Liver (tissue), 8 donors: ENCODE measurements at regions not wholly inside any gene's neighbourhood (a gene's known extent, or its start where the extent isn't known, plus 50 kb on each side); places are given as distances from the start of the nearest gene placed in this dataset.

Experiments used
- DNase-seq: peaks from one replicate; pipeline ENCODE4 v3.0.0-alpha.2; 2017; ENCODE audit warnings: low spot score
- H3K27ac ChIP-seq, 2 donors: one replicate each; pipeline ENCODE4 v1.7.0; 2013; ENCODE audit warnings: inconsistent platforms in 2 of 2, low read length in 2 of 2, control low read depth in 1 of 2, low read depth in 1 of 2, mild to moderate bottlenecking in 1 of 2
- H3K27me3 ChIP-seq, 4 donors: one replicate each; pipeline versions ENCODE4 v1.6.1 to v1.7.0; 2013; ENCODE audit warnings: low read length in 3 of 4, inconsistent platforms in 1 of 4, mild to moderate bottlenecking in 1 of 4, moderate library complexity in 1 of 4; ENCODE audit not compliant: control insufficient read depth in 4 of 4, insufficient read depth in 4 of 4
- H3K36me3 ChIP-seq, 4 donors: one replicate each; pipeline versions ENCODE4 v1.6.1 to v1.7.0; 2013; ENCODE audit warnings: low read length in 3 of 4, mild to moderate bottlenecking in 3 of 4, low read depth in 1 of 4, moderate library complexity in 1 of 4; ENCODE audit not compliant: control insufficient read depth in 4 of 4, insufficient read depth in 3 of 4
- H3K4me1 ChIP-seq, 4 donors: one replicate each; pipeline versions ENCODE4 v1.6.1 to v1.7.0; 2013; ENCODE audit warnings: low read length in 3 of 4, mild to moderate bottlenecking in 3 of 4, moderate library complexity in 1 of 4; ENCODE audit not compliant: control insufficient read depth in 4 of 4, insufficient read depth in 4 of 4
- H3K4me3 ChIP-seq, 3 donors: one replicate each; pipeline versions ENCODE4 v1.6.1 to v1.7.0; 2013; ENCODE audit warnings: low read length in 3 of 3, control low read depth in 1 of 3, low read depth in 1 of 3, mild to moderate bottlenecking in 1 of 3
- H3K9ac ChIP-seq, 2 donors: one replicate each; pipeline ENCODE4 v1.7.0; 2013; ENCODE audit warnings: low read length in 2 of 2, mild to moderate bottlenecking in 2 of 2, moderate library complexity in 2 of 2, control low read depth in 1 of 2, low read depth in 1 of 2
- H3K9me3 ChIP-seq, 4 donors: one replicate each; pipeline versions ENCODE4 v1.6.1 to v1.7.0; 2013; ENCODE audit warnings: low read length in 3 of 4; ENCODE audit not compliant: control insufficient read depth in 4 of 4
- FOXA1 ChIP-seq: IDR thresholded peaks from 2 replicates; pipeline ENCODE4 v1.6.1; 2016; ENCODE audit warnings: antibody characterized with exemption
- FOXA2 ChIP-seq: IDR thresholded peaks from 2 replicates; pipeline ENCODE4 v1.6.1; 2016; ENCODE audit warnings: antibody characterized with exemption
- HNF4A ChIP-seq, 2 donors: conservative IDR thresholded peaks; 2 replicates each; pipeline ENCODE4 v1.6.1; 2016; ENCODE audit warnings: antibody characterized with exemption in 2 of 2, mild to moderate bottlenecking in 2 of 2
- HNF4G ChIP-seq: IDR thresholded peaks from 2 replicates; pipeline ENCODE4 v1.6.1; 2016; ENCODE audit warnings: antibody characterized with exemption
- NR2F2 ChIP-seq: IDR thresholded peaks from 2 replicates; pipeline ENCODE4 v1.6.1; 2016; ENCODE audit warnings: antibody characterized with exemption
- RAD21 ChIP-seq, 2 donors: IDR thresholded peaks; 2 replicates each; pipeline ENCODE4 v1.6.1; 2016; ENCODE audit warnings: antibody characterized with exemption in 2 of 2, mild to moderate bottlenecking in 2 of 2
- RXRA ChIP-seq, 2 donors: IDR thresholded peaks; 2 replicates each; pipeline ENCODE4 v1.6.1; 2017 to 2018; ENCODE audit warnings: antibody characterized with exemption in 2 of 2, mild to moderate bottlenecking in 1 of 2
- SP1 ChIP-seq: IDR thresholded peaks from 2 replicates; pipeline ENCODE4 v1.6.1; 2018; ENCODE audit warnings: antibody characterized with exemption, mild to moderate bottlenecking
- TAF1 ChIP-seq: conservative IDR thresholded peaks from 2 replicates; pipeline ENCODE4 v1.6.1; 2016; ENCODE audit warnings: antibody characterized with exemption, mild to moderate bottlenecking
- YY1 ChIP-seq: IDR thresholded peaks from 2 replicates; pipeline ENCODE4 v1.6.1; 2016; ENCODE audit warnings: antibody characterized with exemption, mild to moderate bottlenecking
- WGBS: extraction: QIAGEN DNeasy Blood & Tissue Kit; methylation state at CpG from one replicate; pipeline ENCODE4 v1.1.7; 2013; 5-methylcytosine and 5-hydroxymethylcytosine counted together
- TF ChIP-seq, protein P1 (sequence below): fragments of 150-350 bp; IDR thresholded peaks from 2 replicates; pipeline ENCODE4 v1.5.1; 2017; ENCODE audit warnings: improper control_type of control experiment, low read depth, low read length; ENCODE audit not compliant: missing input control
- TF ChIP-seq, protein P2 (sequence below): IDR thresholded peaks from 2 replicates; pipeline ENCODE4 v1.6.1; 2016; ENCODE audit warnings: antibody characterized with exemption
- TF ChIP-seq, protein P3 (sequence below): IDR thresholded peaks from 2 replicates; pipeline ENCODE4 v1.6.1; 2016; ENCODE audit warnings: antibody characterized with exemption, mild to moderate bottlenecking
- TF ChIP-seq, protein P4 (sequence below): IDR thresholded peaks from 2 replicates; pipeline ENCODE4 v1.6.1; 2016; ENCODE audit warnings: antibody characterized with exemption
- donor health status: healthy.
- donor health status: healthy.
- donor health status: healthy.
- donor health status: healthy.
- donor health status: healthy.

DNA sequence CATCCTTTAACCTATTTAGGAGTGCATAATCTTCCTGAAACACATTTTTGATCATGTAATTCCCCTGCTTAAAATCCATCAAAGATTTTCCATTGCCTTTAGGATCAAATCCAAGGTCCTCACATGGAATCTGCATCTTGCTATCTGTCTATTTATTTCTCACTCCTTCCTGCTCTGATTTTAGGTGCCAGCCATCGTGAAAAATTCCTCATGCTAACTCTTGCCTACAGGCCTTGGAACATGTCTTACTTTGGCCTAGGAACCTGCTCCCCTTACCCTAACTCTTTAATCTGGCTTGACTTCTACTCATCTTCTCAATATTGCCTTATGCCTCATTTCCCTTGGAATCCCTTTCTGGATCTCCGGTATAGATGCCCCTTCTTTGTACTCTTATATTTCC lies 1074.3 kb downstream of the TTLL7 start:
- H3K9ac ChIP-seq, result no peak overlapping the region
- no peak for TF ChIP-seq FOXA2
- no peak for TF ChIP-seq RXRA (IDR thresholded peaks at IDR 0.05)
- TF ChIP-seq, protein P1, sequence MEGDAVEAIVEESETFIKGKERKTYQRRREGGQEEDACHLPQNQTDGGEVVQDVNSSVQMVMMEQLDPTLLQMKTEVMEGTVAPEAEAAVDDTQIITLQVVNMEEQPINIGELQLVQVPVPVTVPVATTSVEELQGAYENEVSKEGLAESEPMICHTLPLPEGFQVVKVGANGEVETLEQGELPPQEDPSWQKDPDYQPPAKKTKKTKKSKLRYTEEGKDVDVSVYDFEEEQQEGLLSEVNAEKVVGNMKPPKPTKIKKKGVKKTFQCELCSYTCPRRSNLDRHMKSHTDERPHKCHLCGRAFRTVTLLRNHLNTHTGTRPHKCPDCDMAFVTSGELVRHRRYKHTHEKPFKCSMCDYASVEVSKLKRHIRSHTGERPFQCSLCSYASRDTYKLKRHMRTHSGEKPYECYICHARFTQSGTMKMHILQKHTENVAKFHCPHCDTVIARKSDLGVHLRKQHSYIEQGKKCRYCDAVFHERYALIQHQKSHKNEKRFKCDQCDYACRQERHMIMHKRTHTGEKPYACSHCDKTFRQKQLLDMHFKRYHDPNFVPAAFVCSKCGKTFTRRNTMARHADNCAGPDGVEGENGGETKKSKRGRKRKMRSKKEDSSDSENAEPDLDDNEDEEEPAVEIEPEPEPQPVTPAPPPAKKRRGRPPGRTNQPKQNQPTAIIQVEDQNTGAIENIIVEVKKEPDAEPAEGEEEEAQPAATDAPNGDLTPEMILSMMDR, result no peak
- no peak for DNase-seq
- no peaks in the 10 kb centered on the region for H3K27me3 ChIP-seq
- H3K4me1 ChIP-seq, result peaks cover 0 to 2% (median 0%) of the 10 kb centered on the region in 4 donors
- no peak overlapping the region for H3K27ac ChIP-seq
- WGBS, result 85% methylated on average over 2 of the region's 2 CpGs
- H3K36me3 ChIP-seq, result no peaks in the 10 kb centered on the region
- H3K9me3 ChIP-seq, result no peaks in the 10 kb centered on the region
- H3K4me3 ChIP-seq, result no peak overlapping the region

DNA sequence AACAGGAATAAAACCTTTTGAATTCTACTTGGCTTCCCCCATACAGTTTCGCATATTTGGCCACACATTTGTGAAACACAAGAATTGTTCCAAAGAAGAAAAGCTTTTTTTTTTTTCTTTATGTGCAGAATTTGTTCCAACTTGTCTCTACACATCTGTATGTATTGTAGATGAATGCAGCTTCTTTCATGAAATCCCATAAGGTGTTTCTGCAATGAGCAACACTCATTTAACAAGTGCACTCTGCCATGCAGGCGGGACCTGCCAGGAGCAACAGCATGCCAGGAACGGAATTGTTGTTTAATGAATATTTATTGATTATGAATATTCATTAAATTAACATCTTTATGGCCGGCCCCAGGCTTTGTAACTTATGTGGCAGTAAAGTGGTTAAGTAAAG lies 1075.0 kb downstream of the TTLL7 start:
- no peak for TF ChIP-seq TAF1
- no peak for TF ChIP-seq HNF4G
- no peak for TF ChIP-seq RAD21 (IDR thresholded peaks at IDR 0.05)
- TF ChIP-seq, protein P2, sequence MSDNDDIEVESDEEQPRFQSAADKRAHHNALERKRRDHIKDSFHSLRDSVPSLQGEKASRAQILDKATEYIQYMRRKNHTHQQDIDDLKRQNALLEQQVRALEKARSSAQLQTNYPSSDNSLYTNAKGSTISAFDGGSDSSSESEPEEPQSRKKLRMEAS, result no peak
- TF ChIP-seq FOXA2, result no peak
- TF ChIP-seq FOXA1, result no peak
- TF ChIP-seq SP1, result no peak
- TF ChIP-seq, protein P1, result no peak
- TF ChIP-seq NR2F2, result no peak
- TF ChIP-seq, protein P3, sequence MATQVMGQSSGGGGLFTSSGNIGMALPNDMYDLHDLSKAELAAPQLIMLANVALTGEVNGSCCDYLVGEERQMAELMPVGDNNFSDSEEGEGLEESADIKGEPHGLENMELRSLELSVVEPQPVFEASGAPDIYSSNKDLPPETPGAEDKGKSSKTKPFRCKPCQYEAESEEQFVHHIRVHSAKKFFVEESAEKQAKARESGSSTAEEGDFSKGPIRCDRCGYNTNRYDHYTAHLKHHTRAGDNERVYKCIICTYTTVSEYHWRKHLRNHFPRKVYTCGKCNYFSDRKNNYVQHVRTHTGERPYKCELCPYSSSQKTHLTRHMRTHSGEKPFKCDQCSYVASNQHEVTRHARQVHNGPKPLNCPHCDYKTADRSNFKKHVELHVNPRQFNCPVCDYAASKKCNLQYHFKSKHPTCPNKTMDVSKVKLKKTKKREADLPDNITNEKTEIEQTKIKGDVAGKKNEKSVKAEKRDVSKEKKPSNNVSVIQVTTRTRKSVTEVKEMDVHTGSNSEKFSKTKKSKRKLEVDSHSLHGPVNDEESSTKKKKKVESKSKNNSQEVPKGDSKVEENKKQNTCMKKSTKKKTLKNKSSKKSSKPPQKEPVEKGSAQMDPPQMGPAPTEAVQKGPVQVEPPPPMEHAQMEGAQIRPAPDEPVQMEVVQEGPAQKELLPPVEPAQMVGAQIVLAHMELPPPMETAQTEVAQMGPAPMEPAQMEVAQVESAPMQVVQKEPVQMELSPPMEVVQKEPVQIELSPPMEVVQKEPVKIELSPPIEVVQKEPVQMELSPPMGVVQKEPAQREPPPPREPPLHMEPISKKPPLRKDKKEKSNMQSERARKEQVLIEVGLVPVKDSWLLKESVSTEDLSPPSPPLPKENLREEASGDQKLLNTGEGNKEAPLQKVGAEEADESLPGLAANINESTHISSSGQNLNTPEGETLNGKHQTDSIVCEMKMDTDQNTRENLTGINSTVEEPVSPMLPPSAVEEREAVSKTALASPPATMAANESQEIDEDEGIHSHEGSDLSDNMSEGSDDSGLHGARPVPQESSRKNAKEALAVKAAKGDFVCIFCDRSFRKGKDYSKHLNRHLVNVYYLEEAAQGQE, result no peak
- TF ChIP-seq, protein P4, sequence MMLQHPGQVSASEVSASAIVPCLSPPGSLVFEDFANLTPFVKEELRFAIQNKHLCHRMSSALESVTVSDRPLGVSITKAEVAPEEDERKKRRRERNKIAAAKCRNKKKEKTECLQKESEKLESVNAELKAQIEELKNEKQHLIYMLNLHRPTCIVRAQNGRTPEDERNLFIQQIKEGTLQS, result no peak
- TF ChIP-seq HNF4A (conservative IDR thresholded peaks at IDR 0.05), result no peak
- TF ChIP-seq YY1, result no peak

More for the DNA sequence above, 1075.0 kb downstream of the TTLL7 start:
- peaks cover 0 to 2% (median 0%) of the 10 kb centered on the region in 4 donors for H3K4me1 ChIP-seq
- no peaks in the 10 kb centered on the region for H3K27me3 ChIP-seq
- H3K9ac ChIP-seq, result no peak overlapping the region
- no peak overlapping the region for H3K4me3 ChIP-seq
- no peak overlapping the region for H3K27ac ChIP-seq
- WGBS, result 83% methylated on average over 4 of the region's 4 CpGs
- no peaks in the 10 kb centered on the region for H3K36me3 ChIP-seq
- H3K9me3 ChIP-seq, result no peaks in the 10 kb centered on the region
- DNase-seq, result no peak
